H7 (cell line): ENCODE measurements at regions not wholly inside any gene's neighbourhood (a gene's known extent, or its start where the extent isn't known, plus 50 kb on each side); places are given as distances from the start of the nearest gene placed in this dataset.

Source experiments
- DNase-seq: peaks from one replicate; pipeline ENCODE4 v3.0.0; 2012
- H3K27me3 ChIP-seq: 2 replicates; pipeline ENCODE4 v1.6.0; 2011; ENCODE audit warnings: mild to moderate bottlenecking, low read length; ENCODE audit not compliant: control insufficient read depth, insufficient read depth
- H3K36me3 ChIP-seq: replicated peaks from 2 replicates; pipeline ENCODE4 v1.5.1; 2011; ENCODE audit warnings: low read length; ENCODE audit not compliant: control insufficient read depth, insufficient read depth
- H3K4me3 ChIP-seq: 2 replicates; pipeline ENCODE4 v1.5.1; 2011; ENCODE audit warnings: low read depth, mild to moderate bottlenecking, control low read depth, low read length, moderate library complexity; ENCODE audit not compliant: insufficient read depth

GRCh38 chr2:175575346-175576258, 394.1 kb upstream of the ATP5MC3 start:
- H3K27me3 ChIP-seq = no peaks in the 10 kb centered on the region
- H3K4me3 ChIP-seq = no peak overlapping the region
- DNase-seq = no peak
- H3K36me3 ChIP-seq = no peaks in the 10 kb centered on the region

- no peak for DNase-seq
- no peak overlapping the region for H3K4me3 ChIP-seq
- no peaks in the 10 kb centered on the region for H3K27me3 ChIP-seq
- H3K36me3 ChIP-seq = no peaks in the 10 kb centered on the region
Measured at GRCh38 chr2:175574069-175574468, 392.6 kb upstream of the ATP5MC3 start.

DNA sequence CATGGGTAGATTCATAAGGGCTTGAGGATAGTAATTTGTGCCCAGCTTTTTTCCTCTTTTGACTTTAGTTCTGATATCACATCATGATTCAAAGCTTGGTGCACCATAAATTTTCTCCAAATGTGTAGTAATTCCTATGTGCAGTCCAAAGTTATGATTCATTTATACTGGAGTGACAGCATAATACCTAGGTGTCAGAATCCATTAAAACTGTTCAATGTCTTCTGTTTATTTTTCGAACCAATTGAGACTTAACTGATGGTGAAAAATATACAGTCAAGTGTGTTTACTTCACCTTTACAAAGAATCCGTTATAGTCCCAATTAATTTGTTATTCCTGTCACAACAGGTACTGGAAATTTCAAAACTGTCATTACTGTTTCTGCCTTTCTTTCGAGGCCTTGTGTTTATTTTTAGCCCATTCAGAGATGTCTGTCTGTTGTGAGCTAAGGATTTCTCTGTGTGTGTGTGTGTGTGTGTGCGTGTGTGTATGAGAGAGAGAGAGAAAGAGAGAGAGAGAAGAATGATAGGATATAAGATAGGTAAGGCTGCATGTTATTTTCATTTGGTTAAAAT, 389.7 kb upstream of the ATP5MC3 start:
- no peaks in the 10 kb centered on the region for H3K27me3 ChIP-seq
- H3K36me3 ChIP-seq = no peaks in the 10 kb centered on the region
- no peak overlapping the region for H3K4me3 ChIP-seq
- no peak for DNase-seq

DNA sequence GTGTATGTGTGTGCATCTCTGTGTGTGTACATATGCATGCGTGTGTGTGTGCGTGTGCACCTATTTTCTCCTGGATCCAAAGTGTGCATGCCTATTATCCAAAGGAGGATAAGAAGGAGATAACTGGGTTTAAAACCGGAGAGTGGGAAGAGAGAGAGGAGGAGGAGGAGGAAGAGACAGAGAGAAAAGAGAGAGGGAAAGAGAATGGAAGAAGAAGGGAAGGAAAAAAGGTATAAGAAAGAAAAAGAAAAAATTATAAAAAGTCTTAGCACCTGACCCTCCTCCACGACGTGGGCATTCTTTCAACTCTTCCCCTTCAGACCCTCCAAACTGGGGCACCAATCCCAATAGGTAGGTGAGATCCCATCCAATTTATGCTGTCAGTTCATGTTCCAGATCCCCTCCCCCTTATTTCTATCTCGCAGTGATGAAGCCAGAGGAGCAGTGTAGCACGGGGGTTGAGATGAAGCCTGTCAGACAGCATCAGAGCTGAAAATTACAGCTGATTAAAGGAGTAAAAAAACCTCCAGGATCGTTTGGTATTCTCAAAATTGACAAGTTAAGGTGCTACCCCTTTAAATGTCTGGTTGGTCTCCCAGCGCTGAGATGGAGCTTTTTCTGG, 386.7 kb upstream of the ATP5MC3 start:
- H3K27me3 ChIP-seq = no peaks in the 10 kb centered on the region
- H3K4me3 ChIP-seq = no peak overlapping the region
- no peaks in the 10 kb centered on the region for H3K36me3 ChIP-seq
- DNase-seq = no peak

- Histone ChIP-seq H3K27me3 (no peaks in the 10 kb centered on the region), H3K36me3 (no peaks in the 10 kb centered on the region), H3K4me3 (no peak overlapping the region)
- DNase-seq = no peak
Measured at GRCh38 chr2:175567435-175568061, 386.0 kb upstream of the ATP5MC3 start.

GRCh38 chr2:175560521-175561169, 379.1 kb upstream of the ATP5MC3 start:
- no peaks in the 10 kb centered on the region for H3K27me3 ChIP-seq
- no peaks in the 10 kb centered on the region for H3K36me3 ChIP-seq
- no peak overlapping the region for H3K4me3 ChIP-seq
- no peak for DNase-seq

- Histone ChIP-seq H3K27me3 (no peaks in the 10 kb centered on the region), H3K36me3 (no peaks in the 10 kb centered on the region), H3K4me3 (no peak overlapping the region)
- DNase-seq = no peak
Measured at GRCh38 chr2:175559613-175560012, 378.1 kb upstream of the ATP5MC3 start.

DNA sequence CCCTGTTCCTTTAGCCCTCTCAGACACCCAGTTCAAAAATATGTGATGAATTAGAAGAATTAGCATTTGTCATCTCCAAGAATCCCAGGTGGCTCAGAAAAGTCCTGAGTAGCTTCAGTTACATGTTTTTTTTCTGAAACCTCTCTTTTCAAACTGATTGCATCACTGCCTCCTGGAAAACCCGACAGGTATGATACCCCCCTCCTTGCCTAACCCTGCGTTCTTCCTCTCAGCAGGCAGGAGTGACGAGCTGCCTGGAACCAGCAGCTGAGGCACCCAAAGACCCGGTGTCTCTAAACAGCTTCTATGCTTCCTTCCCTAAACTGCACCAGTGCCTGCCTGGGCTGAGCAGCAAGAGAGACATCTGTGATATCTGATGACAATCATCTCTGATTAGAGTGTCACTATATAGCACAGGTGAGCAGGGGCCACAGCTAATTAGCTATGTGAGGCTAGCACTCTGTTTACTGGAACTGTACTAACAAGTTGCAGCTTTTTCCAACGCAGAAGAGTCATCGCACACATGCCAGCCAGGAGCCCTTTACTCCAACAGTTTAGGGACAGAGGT, 376.4 kb upstream of the ATP5MC3 start:
- Histone ChIP-seq H3K4me3 (no peak overlapping the region), H3K27me3 (no peaks in the 10 kb centered on the region), H3K36me3 (no peaks in the 10 kb centered on the region)
- DNase-seq = no peak

- DNase-seq = no peak
- Histone ChIP-seq H3K36me3 (no peaks in the 10 kb centered on the region), H3K4me3 (no peak overlapping the region), H3K27me3 (no peaks in the 10 kb centered on the region)
Measured at GRCh38 chr2:175553910-175554309, 372.4 kb upstream of the ATP5MC3 start.

- Histone ChIP-seq H3K36me3 (no peaks in the 10 kb centered on the region), H3K27me3 (no peaks in the 10 kb centered on the region), H3K4me3 (no peak overlapping the region)
- DNase-seq = no peak
Measured at GRCh38 chr2:175552902-175553301, 371.4 kb upstream of the ATP5MC3 start.

- Histone ChIP-seq H3K27me3 (no peaks in the 10 kb centered on the region), H3K4me3 (no peak overlapping the region), H3K36me3 (no peaks in the 10 kb centered on the region)
- DNase-seq = no peak
Measured at GRCh38 chr2:175540421-175540820, 358.9 kb upstream of the ATP5MC3 start.

GRCh38 chr2:175539122-175539521, 357.6 kb upstream of the ATP5MC3 start:
- Histone ChIP-seq H3K4me3 (no peak overlapping the region), H3K36me3 (no peaks in the 10 kb centered on the region), H3K27me3 (no peaks in the 10 kb centered on the region)
- DNase-seq = no peak

GRCh38 chr2:175536059-175536458, 354.5 kb upstream of the ATP5MC3 start:
- Histone ChIP-seq H3K27me3 (no peaks in the 10 kb centered on the region), H3K4me3 (no peak overlapping the region), H3K36me3 (no peaks in the 10 kb centered on the region)
- DNase-seq = no peak

DNA sequence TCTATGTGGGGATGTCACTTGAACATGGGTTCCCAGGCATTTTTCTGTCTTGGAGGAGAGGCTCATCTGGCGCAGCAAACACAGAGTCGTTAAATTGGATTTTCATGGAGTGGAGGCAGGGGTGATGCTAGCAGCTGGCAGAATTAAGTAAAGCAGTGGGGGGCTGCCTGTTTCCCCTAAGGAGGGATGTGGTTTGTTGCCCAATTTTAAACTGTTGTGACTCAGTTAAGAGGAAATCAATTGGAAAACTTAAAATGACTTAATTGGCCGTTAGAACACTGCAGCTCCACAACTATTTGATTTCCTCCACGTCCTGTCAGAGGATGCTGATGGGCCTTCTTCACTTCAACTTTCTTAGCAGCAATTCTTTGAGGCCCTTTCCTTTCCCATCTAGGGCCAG, 354.1 kb upstream of the ATP5MC3 start:
- H3K4me3 ChIP-seq = no peak overlapping the region
- DNase-seq = no peak
- no peaks in the 10 kb centered on the region for H3K27me3 ChIP-seq
- no peaks in the 10 kb centered on the region for H3K36me3 ChIP-seq
